BLaER1 (cell line): ENCODE measurements at regions not wholly inside any gene's neighbourhood (a gene's known extent, or its start where the extent isn't known, plus 50 kb on each side); places are given as distances from the start of the nearest gene placed in this dataset.

Source experiments
- H3K27ac ChIP-seq: shearing (Covaris generic); formaldehyde crosslinking; 2 replicates; pipeline ENCODE4 v1.8.1; 2022
- H3K27me3 ChIP-seq: shearing (Covaris generic); formaldehyde crosslinking; 2 replicates; pipeline ENCODE4 v1.8.1; 2022
- H3K36me3 ChIP-seq: shearing (Covaris generic); formaldehyde crosslinking; 2 replicates; pipeline ENCODE4 v1.8.1; 2022
- H3K4me1 ChIP-seq: shearing (Covaris generic); formaldehyde crosslinking; 2 replicates; pipeline ENCODE4 v1.8.1; 2022
- H3K4me2 ChIP-seq: shearing (Covaris generic); formaldehyde crosslinking; 2 replicates; pipeline ENCODE4 v1.8.1; 2022
- H3K4me3 ChIP-seq: shearing (Covaris generic); formaldehyde crosslinking; 2 replicates; pipeline ENCODE4 v1.8.1; 2022
- H3K9ac ChIP-seq: shearing (Covaris generic); formaldehyde crosslinking; 2 replicates; pipeline ENCODE4 v1.8.1; 2022
- H3K9me3 ChIP-seq: shearing (Covaris generic); formaldehyde crosslinking; 2 replicates; pipeline ENCODE4 v1.8.1; 2022
- H4K20me1 ChIP-seq: shearing (Covaris generic); formaldehyde crosslinking; 2 replicates; pipeline ENCODE4 v1.8.1; 2022
- Cebpa-rat ChIP-seq: shearing (Covaris generic); IDR thresholded peaks from 2 replicates; pipeline ENCODE4 v1.8.1; 2022

- Histone ChIP-seq H3K4me3 (no peak overlapping the region), H4K20me1 (no peaks in the 10 kb centered on the region), H3K36me3 (no peaks in the 10 kb centered on the region), H3K27me3 (no peaks in the 10 kb centered on the region), H3K4me2 (no peak overlapping the region), H3K4me1 (peaks cover 8% of the 10 kb centered on the region; the same call in 1 of the 2 replicates), H3K9ac (no peak overlapping the region), H3K27ac (no peak overlapping the region), H3K9me3 (no peaks in the 10 kb centered on the region)
- no peak for TF ChIP-seq Cebpa-rat
Measured at GRCh38 chr5:96582343-96582742, 79.8 kb upstream of the CAST start.

- peaks cover 8% of the 10 kb centered on the region; the same call in 1 of the 2 replicates for H3K4me1 ChIP-seq
- H3K9me3 ChIP-seq = no peaks in the 10 kb centered on the region
- H3K36me3 ChIP-seq = no peaks in the 10 kb centered on the region
- H3K4me2 ChIP-seq = peak overlapping the region; percentile 46
- H3K27me3 ChIP-seq = no peaks in the 10 kb centered on the region
- no peak for TF ChIP-seq Cebpa-rat
- H3K9ac ChIP-seq = no peak overlapping the region
- H3K27ac ChIP-seq = no peak overlapping the region
- no peaks in the 10 kb centered on the region for H4K20me1 ChIP-seq
- no peak overlapping the region for H3K4me3 ChIP-seq
Measured at GRCh38 chr5:96584712-96585111, 77.5 kb upstream of the CAST start.

GRCh38 chr5:96588539-96588938 is 73.6 kb upstream of the CAST start:
- peaks cover 8% of the 10 kb centered on the region; the same call in 1 of the 2 replicates for H3K4me1 ChIP-seq
- no peak overlapping the region for H3K4me3 ChIP-seq
- H3K9ac ChIP-seq = no peak overlapping the region
- no peak for TF ChIP-seq Cebpa-rat
- H4K20me1 ChIP-seq = no peaks in the 10 kb centered on the region
- no peak overlapping the region for H3K27ac ChIP-seq
- H3K36me3 ChIP-seq = no peaks in the 10 kb centered on the region
- H3K9me3 ChIP-seq = no peaks in the 10 kb centered on the region
- H3K27me3 ChIP-seq = no peaks in the 10 kb centered on the region
- no peak overlapping the region for H3K4me2 ChIP-seq

- Histone ChIP-seq H4K20me1 (no peaks in the 10 kb centered on the region), H3K4me2 (no peak overlapping the region), H3K9ac (no peak overlapping the region), H3K27ac (no peak overlapping the region), H3K4me1 (no peaks in the 10 kb centered on the region), H3K4me3 (no peak overlapping the region), H3K36me3 (no peaks in the 10 kb centered on the region), H3K27me3 (no peaks in the 10 kb centered on the region), H3K9me3 (no peaks in the 10 kb centered on the region)
- TF ChIP-seq Cebpa-rat = peak; percentile 20; the same call in 1 of the 2 replicates
Measured at GRCh38 chr5:96590796-96591195, 71.4 kb upstream of the CAST start.

GRCh38 chr5:96595300-96596090 is 66.7 kb upstream of the CAST start:
- Histone ChIP-seq H3K4me1 (no peaks in the 10 kb centered on the region), H3K9me3 (no peaks in the 10 kb centered on the region), H3K4me3 (no peak overlapping the region), H4K20me1 (no peaks in the 10 kb centered on the region), H3K4me2 (no peak overlapping the region), H3K36me3 (no peaks in the 10 kb centered on the region), H3K9ac (no peak overlapping the region), H3K27ac (no peak overlapping the region), H3K27me3 (no peaks in the 10 kb centered on the region)
- no peak for TF ChIP-seq Cebpa-rat

GRCh38 chr5:96597438-96598020 is 64.6 kb upstream of the CAST start:
- H4K20me1 ChIP-seq = no peaks in the 10 kb centered on the region
- no peaks in the 10 kb centered on the region for H3K4me1 ChIP-seq
- no peaks in the 10 kb centered on the region for H3K27me3 ChIP-seq
- no peak overlapping the region for H3K4me2 ChIP-seq
- no peak overlapping the region for H3K9ac ChIP-seq
- no peaks in the 10 kb centered on the region for H3K9me3 ChIP-seq
- TF ChIP-seq Cebpa-rat = no peak
- no peak overlapping the region for H3K4me3 ChIP-seq
- H3K27ac ChIP-seq = no peak overlapping the region
- no peaks in the 10 kb centered on the region for H3K36me3 ChIP-seq

GRCh38 chr5:96601200-96601599 is 61.0 kb upstream of the CAST start:
- H3K9ac ChIP-seq = no peak overlapping the region
- TF ChIP-seq Cebpa-rat = no peak
- H3K4me2 ChIP-seq = no peak overlapping the region
- no peaks in the 10 kb centered on the region for H4K20me1 ChIP-seq
- no peaks in the 10 kb centered on the region for H3K9me3 ChIP-seq
- H3K36me3 ChIP-seq = no peaks in the 10 kb centered on the region
- no peak overlapping the region for H3K4me3 ChIP-seq
- no peaks in the 10 kb centered on the region for H3K4me1 ChIP-seq
- no peaks in the 10 kb centered on the region for H3K27me3 ChIP-seq
- no peak overlapping the region for H3K27ac ChIP-seq

GRCh38 chr5:96601715-96602244 is 60.4 kb upstream of the CAST start:
- Histone ChIP-seq H3K4me2 (no peak overlapping the region), H3K27me3 (no peaks in the 10 kb centered on the region), H3K27ac (no peak overlapping the region), H3K4me3 (no peak overlapping the region), H3K36me3 (no peaks in the 10 kb centered on the region), H3K9me3 (no peaks in the 10 kb centered on the region), H4K20me1 (no peaks in the 10 kb centered on the region), H3K4me1 (no peaks in the 10 kb centered on the region), H3K9ac (no peak overlapping the region)
- TF ChIP-seq Cebpa-rat = no peak

- Histone ChIP-seq H3K4me1 (no peaks in the 10 kb centered on the region), H3K36me3 (no peaks in the 10 kb centered on the region), H4K20me1 (no peaks in the 10 kb centered on the region)
Measured at GRCh38 chr5:96602776-96603175, 59.4 kb upstream of the CAST start.

GRCh38 chr5:96605144-96605837 is 56.9 kb upstream of the CAST start:
- Histone ChIP-seq H3K4me3 (no peak overlapping the region), H3K9ac (no peak overlapping the region), H3K9me3 (no peaks in the 10 kb centered on the region; the same call in 1 of the 2 replicates), H3K4me1 (no peaks in the 10 kb centered on the region), H3K27me3 (no peaks in the 10 kb centered on the region), H3K36me3 (no peaks in the 10 kb centered on the region), H3K4me2 (no peak overlapping the region), H3K27ac (no peak overlapping the region), H4K20me1 (no peaks in the 10 kb centered on the region)
- TF ChIP-seq Cebpa-rat = no peak

More at GRCh38 chr5:96602776-96603175, 59.4 kb upstream of the CAST start:
- Histone ChIP-seq H3K9ac (no peak overlapping the region), H3K27ac (no peak overlapping the region), H3K9me3 (no peaks in the 10 kb centered on the region), H3K4me2 (no peak overlapping the region), H3K4me3 (no peak overlapping the region), H3K27me3 (no peaks in the 10 kb centered on the region)
- no peak for TF ChIP-seq Cebpa-rat
